Keratinocyte (primary cell): ENCODE measurements at regions not wholly inside any gene's neighbourhood (a gene's known extent, or its start where the extent isn't known, plus 50 kb on each side); places are given as distances from the start of the nearest gene placed in this dataset.

Experiments used
- DNase-seq: peaks from one replicate; pipeline ENCODE4 v3.0.0-alpha.2; 2011; ENCODE audit warnings: low read depth, missing footprints, low spot score
- FAIRE-seq: peaks from 2 replicates; lab custom pipeline; 2011; peaks lifted over from hg19 to GRCh38; lab: Jason Lieb, UNC
- H2AFZ ChIP-seq: 2 replicates; pipeline ENCODE4 v1.6.0; 2012; ENCODE audit warnings: low read length, control low read depth, inconsistent platforms; ENCODE audit not compliant: control insufficient read depth
- H3K27ac ChIP-seq: 2 replicates; pipeline ENCODE4 v1.5.1; 2011; ENCODE audit warnings: low read length; ENCODE audit not compliant: control insufficient read depth, insufficient read depth
- H3K27me3 ChIP-seq: 3 replicates; pipeline ENCODE4 v1.6.0; 2011; ENCODE audit warnings: low read length; ENCODE audit not compliant: control insufficient read depth, insufficient read depth; ENCODE audit errors: extremely low read depth
- H3K36me3 ChIP-seq, 2 experiments: 2 replicates in 1 of 2; 3 replicates in 1 of 2; pipeline ENCODE4 v1.5.1; 2011; ENCODE audit warnings: low read length in 2 of 2, mild to moderate bottlenecking in 1 of 2; ENCODE audit not compliant: control insufficient read depth in 2 of 2, insufficient read depth in 2 of 2; ENCODE audit errors: extremely low read depth in 1 of 2
- H3K4me1 ChIP-seq: 3 replicates; pipeline ENCODE4 v1.5.1; 2011; ENCODE audit warnings: low read length; ENCODE audit not compliant: control insufficient read depth, insufficient read depth; ENCODE audit errors: extremely low read depth
- H3K4me2 ChIP-seq: 3 replicates; pipeline ENCODE4 v1.6.0; 2011; ENCODE audit warnings: low read depth, low read length; ENCODE audit not compliant: control insufficient read depth, insufficient read depth; ENCODE audit errors: extremely low read depth
- H3K4me3 ChIP-seq, 3 experiments: fragments of 200-600 bp in 1 of 3; sonication (generic) in 1 of 3; 2 replicates in 2 of 3; 3 replicates in 1 of 3; pipeline ENCODE4 v1.5.1; 2011 to 2016; ENCODE audit warnings: low read length in 3 of 3, mild to moderate bottlenecking in 3 of 3, control low read depth in 2 of 3, inconsistent platforms in 1 of 3, low read depth in 1 of 3, mixed read lengths in 1 of 3, mixed run types in 1 of 3, moderate library complexity in 1 of 3; ENCODE audit not compliant: control insufficient read depth in 2 of 3, insufficient read depth in 2 of 3; ENCODE audit errors: extremely low read depth in 1 of 3
- H3K79me2 ChIP-seq: 2 replicates; pipeline ENCODE4 v1.6.0; 2012; ENCODE audit warnings: low read length; ENCODE audit not compliant: control insufficient read depth, insufficient read depth
- H3K9ac ChIP-seq: 3 replicates; pipeline ENCODE4 v1.6.0; 2011; ENCODE audit warnings: low read length; ENCODE audit not compliant: control insufficient read depth, insufficient read depth; ENCODE audit errors: extremely low read depth
- H3K9me1 ChIP-seq: 3 replicates; pipeline ENCODE4 v1.6.0; 2011; ENCODE audit warnings: low read length; ENCODE audit not compliant: control insufficient read depth, insufficient read depth; ENCODE audit errors: extremely low read depth
- H3K9me3 ChIP-seq: 2 replicates; pipeline ENCODE4 v1.5.1; 2012; ENCODE audit warnings: low read depth, low read length; ENCODE audit not compliant: control insufficient read depth
- H4K20me1 ChIP-seq: 3 replicates; pipeline ENCODE4 v1.6.0; 2011; ENCODE audit warnings: low read length; ENCODE audit not compliant: control insufficient read depth, insufficient read depth; ENCODE audit errors: extremely low read depth
- CTCF ChIP-seq, 3 experiments: IDR thresholded peaks in 1 of 3; conservative IDR thresholded peaks in 1 of 3; optimal IDR thresholded peaks in 1 of 3; 2 replicates in 2 of 3; 3 replicates in 1 of 3; pipeline versions ENCODE3 to v1.5.1; 2011; ENCODE audit warnings: low read length in 3 of 3, mild to moderate bottlenecking in 3 of 3, moderate library complexity in 2 of 3, control low read depth in 1 of 3, inconsistent platforms in 1 of 3; ENCODE audit not compliant: insufficient read depth in 2 of 3; ENCODE audit errors: extremely low read depth in 1 of 3
- EZH2 ChIP-seq: IDR thresholded peaks from one replicate; pipeline ENCODE4 v1.6.1; 2012; ENCODE audit warnings: inconsistent platforms, mild to moderate bottlenecking, low read length, moderate library complexity
- dilution Hi-C: fragments of 300-500 bp; cut with MboI; formaldehyde crosslinking; loops from one replicate; pipeline ENCODE4 v1.7.0; 2020; ENCODE audit warnings: low sequenced_read_pairs; ENCODE audit not compliant: extremely low pct_ligation_motif_present

GRCh38 chr4:136650541-136651277, 881.6 kb downstream of the PCDH18 start:
- dilution Hi-C loops, result no loop called here
- no peak overlapping the region for H3K27ac ChIP-seq
- no peak for FAIRE-seq

GRCh38 chr4:136644279-136644678, 888.0 kb downstream of the PCDH18 start:
- Histone ChIP-seq H3K9ac (no peak overlapping the region), H3K4me3 (no peak overlapping the region), H3K27me3 (no peaks in the 10 kb centered on the region), H3K79me2 (no peaks in the 10 kb centered on the region), H4K20me1 (no peaks in the 10 kb centered on the region), H3K4me2 (no peak overlapping the region), H3K4me1 (no peaks in the 10 kb centered on the region), H3K27ac (no peak overlapping the region), H3K9me1 (no peaks in the 10 kb centered on the region), H3K36me3 (no peaks in the 10 kb centered on the region), H3K9me3 (no peaks in the 10 kb centered on the region), H2AFZ (no peak overlapping the region)
- dilution Hi-C loops, result no loop called here
- TF ChIP-seq EZH2, result no peak
- no peak for TF ChIP-seq CTCF (optimal IDR thresholded peaks at IDR 0.05 in 1 of 3, IDR thresholded peaks at IDR 0.05 in 1 of 3, conservative IDR thresholded peaks at IDR 0.05 in 1 of 3; ENCODE audit: extremely low read depth in 1 of 3, insufficient read depth in 2 of 3, low read length in 3 of 3)
- FAIRE-seq (no peak), DNase-seq (no peak)

More at GRCh38 chr4:136650541-136651277, 881.6 kb downstream of the PCDH18 start:
- DNase-seq, result no peak
- Histone ChIP-seq H3K36me3 (no peaks in the 10 kb centered on the region), H4K20me1 (no peaks in the 10 kb centered on the region), H2AFZ (no peak overlapping the region), H3K4me1 (no peaks in the 10 kb centered on the region), H3K9me3 (no peaks in the 10 kb centered on the region), H3K4me3 (no peak overlapping the region), H3K9ac (no peak overlapping the region), H3K4me2 (no peak overlapping the region), H3K9me1 (no peaks in the 10 kb centered on the region), H3K27me3 (no peaks in the 10 kb centered on the region), H3K79me2 (no peaks in the 10 kb centered on the region)
- no peak for TF ChIP-seq CTCF (optimal IDR thresholded peaks at IDR 0.05 in 1 of 3, IDR thresholded peaks at IDR 0.05 in 1 of 3, conservative IDR thresholded peaks at IDR 0.05 in 1 of 3; ENCODE audit: extremely low read depth in 1 of 3, insufficient read depth in 2 of 3, low read length in 3 of 3)
- TF ChIP-seq EZH2, result no peak
